ENCODE measurements at regions not wholly inside any gene's neighbourhood (a gene's known extent, or its start where the extent isn't known, plus 50 kb on each side); places are given as distances from the start of the nearest gene placed in this dataset.

DNA sequence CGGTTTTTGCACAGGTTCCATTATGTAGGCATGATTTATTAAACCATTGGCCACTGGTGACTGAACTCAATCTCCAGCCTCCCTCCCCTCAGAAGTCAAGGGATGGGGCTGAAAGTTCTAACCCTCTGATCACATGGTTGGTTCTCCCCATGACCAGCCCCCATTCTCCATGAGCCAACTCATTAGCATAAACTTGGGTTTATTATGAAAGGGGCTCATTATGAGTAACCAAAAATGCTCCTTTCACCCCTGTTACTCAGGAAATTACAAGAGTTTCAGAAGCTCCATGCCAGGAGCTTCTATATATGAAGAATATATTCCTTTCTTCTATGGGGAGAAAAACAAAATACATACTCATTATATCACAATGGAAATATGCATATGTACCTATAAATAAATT, 555.3 kb downstream of the HS3ST4 start:
- H3K27me3 Mint-ChIP-seq (ENCODE audit: low read depth) = no peaks in the 10 kb centered on the region

DNA sequence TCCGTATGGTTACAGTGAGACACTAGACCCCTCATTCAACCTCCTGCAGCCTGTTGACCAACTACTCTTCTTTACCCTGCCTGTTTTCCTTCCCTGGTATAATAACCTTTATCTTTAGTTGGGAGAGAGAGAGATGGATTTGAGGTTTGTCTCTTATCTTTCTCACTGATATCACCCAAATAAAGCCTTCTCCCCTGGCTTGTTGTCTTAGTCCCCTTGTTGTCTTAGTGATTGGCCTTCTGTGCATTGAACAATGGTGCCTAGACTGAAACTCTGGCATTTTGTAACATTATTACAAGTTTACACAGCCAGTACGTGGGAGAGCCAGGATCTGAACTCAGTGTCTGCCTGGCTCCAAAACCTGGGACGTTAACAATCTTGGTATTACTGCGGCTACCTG, 560.8 kb downstream of the HS3ST4 start:
- Mint-ChIP-seq H3K27ac (no peak overlapping the region), H3K4me1 (ENCODE audit: low read depth) (peaks cover 3% of the 10 kb centered on the region), H3K27me3 (ENCODE audit: low read depth) (no peaks in the 10 kb centered on the region), H3K36me3 (ENCODE audit: low read depth) (no peaks in the 10 kb centered on the region), H3K4me3 (ENCODE audit: low read depth) (no peak overlapping the region), H3K9me3 (peaks cover 14% of the 10 kb centered on the region)
- intact Hi-C loops (cut with micrococcal nuclease) = no loop called here
- no peak for DNase-seq (ENCODE audit: low spot score)

More for the DNA sequence above, 555.3 kb downstream of the HS3ST4 start:
- intact Hi-C loops (cut with micrococcal nuclease) = no loop called here
- Mint-ChIP-seq H3K9me3 (peaks cover 8% of the 10 kb centered on the region), H3K36me3 (ENCODE audit: low read depth) (no peaks in the 10 kb centered on the region), H3K27ac (no peak overlapping the region), H3K4me3 (ENCODE audit: low read depth) (no peak overlapping the region), H3K4me1 (ENCODE audit: low read depth) (no peaks in the 10 kb centered on the region)
- no peak for DNase-seq (ENCODE audit: low spot score)

DNA sequence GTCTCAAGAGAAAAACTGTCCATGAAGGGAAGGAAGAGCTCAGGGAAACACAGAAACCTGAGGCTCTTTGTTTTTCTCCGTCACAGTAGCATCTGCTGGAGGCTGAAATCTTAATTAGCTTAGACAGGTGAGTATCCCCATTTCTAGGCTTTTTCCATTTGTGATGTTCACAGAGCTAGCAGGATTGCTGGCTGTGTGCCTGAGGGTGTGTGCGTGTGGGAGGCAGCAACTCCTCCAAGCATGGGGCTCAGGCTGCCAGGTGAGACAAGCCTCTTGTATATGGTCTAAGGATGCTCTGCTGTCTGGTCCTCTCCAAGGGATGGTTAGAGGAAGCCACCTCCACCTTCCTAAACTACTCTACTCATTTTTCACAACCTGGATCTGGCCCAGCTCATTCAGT, 569.9 kb downstream of the HS3ST4 start:
- intact Hi-C loops (cut with micrococcal nuclease) = no loop called here
- H3K27ac Mint-ChIP-seq = no peak overlapping the region
- H3K4me3 Mint-ChIP-seq (ENCODE audit: low read depth) = no peak overlapping the region
- no peaks in the 10 kb centered on the region for H3K36me3 Mint-ChIP-seq (ENCODE audit: low read depth)
- H3K9me3 Mint-ChIP-seq = no peaks in the 10 kb centered on the region
- peaks cover 2% of the 10 kb centered on the region for H3K27me3 Mint-ChIP-seq (ENCODE audit: low read depth)
- H3K4me1 Mint-ChIP-seq (ENCODE audit: low read depth) = no peaks in the 10 kb centered on the region
- DNase-seq (ENCODE audit: low spot score) = no peak

DNA sequence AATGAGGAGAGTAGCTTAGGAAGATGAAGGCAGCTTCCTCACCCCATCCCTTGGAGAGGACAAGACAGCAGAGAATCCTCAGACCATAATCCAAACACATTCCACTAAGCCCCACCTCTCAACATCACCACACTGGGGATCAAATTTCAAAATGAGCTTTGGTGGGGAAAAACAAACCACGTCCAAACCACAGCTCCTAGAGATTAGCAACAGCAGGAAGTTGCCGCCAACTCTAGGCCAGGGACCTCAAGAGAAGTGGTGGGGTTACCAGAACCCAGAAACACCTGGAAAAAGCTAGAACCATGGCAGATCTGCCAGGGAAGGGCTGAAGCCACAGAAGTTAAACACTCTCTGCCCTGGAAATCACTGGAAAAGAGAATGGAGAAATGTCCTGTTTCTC, 571.6 kb downstream of the HS3ST4 start:
- Mint-ChIP-seq H3K9me3 (no peaks in the 10 kb centered on the region), H3K4me3 (ENCODE audit: low read depth) (no peak overlapping the region), H3K4me1 (ENCODE audit: low read depth) (no peaks in the 10 kb centered on the region), H3K36me3 (ENCODE audit: low read depth) (no peaks in the 10 kb centered on the region), H3K27me3 (ENCODE audit: low read depth) (no peaks in the 10 kb centered on the region), H3K27ac (no peak overlapping the region)
- no peak for DNase-seq (ENCODE audit: low spot score)
- intact Hi-C loops (cut with micrococcal nuclease) = no loop called here

DNA sequence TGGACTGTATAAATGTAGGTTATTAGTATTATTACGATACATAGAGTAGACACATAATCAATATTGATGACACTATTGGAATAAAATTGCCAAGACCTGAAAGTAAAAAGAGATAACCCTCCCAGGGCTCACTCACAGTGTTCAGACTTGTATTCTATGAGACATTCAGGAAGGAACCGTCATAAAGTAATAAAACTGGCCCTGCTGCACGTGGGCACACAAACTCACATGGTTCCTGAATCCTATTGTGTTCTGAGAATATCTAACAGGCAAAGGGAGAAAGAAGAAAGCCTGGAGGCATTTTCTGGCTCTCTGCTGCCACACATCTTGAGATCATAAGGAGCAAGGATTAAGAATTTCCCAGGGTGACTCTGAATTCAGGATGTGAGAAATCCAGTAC, 575.9 kb downstream of the HS3ST4 start:
- Mint-ChIP-seq H3K9me3 (no peaks in the 10 kb centered on the region), H3K4me1 (ENCODE audit: low read depth) (peaks cover 2% of the 10 kb centered on the region), H3K27me3 (ENCODE audit: low read depth) (no peaks in the 10 kb centered on the region), H3K4me3 (ENCODE audit: low read depth) (no peak overlapping the region), H3K27ac (no peak overlapping the region), H3K36me3 (ENCODE audit: low read depth) (no peaks in the 10 kb centered on the region)
- no peak for DNase-seq (ENCODE audit: low spot score)
- intact Hi-C loops (cut with micrococcal nuclease) = no loop called here

DNA sequence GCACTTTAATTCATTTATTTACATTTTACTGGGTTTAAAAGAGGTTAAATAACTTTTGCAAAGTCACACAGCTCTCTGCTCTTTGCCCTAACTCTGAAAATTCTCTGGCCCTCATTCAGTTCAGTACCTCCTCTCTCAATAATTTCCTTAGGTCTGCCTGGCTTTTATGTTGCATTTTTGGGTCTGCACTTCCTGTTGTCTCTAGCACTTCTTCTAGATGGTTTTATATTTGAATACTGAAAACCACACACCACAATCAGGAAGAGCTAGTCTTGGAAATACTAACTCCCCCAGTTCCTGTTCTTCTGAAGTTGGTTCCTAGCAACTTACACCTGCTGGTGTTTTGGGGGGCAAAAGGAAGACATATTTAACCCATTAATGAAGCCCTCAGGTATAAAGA, 577.9 kb downstream of the HS3ST4 start:
- Mint-ChIP-seq H3K27me3 (ENCODE audit: low read depth) (no peaks in the 10 kb centered on the region), H3K27ac (no peak overlapping the region), H3K9me3 (no peaks in the 10 kb centered on the region), H3K36me3 (ENCODE audit: low read depth) (no peaks in the 10 kb centered on the region), H3K4me1 (ENCODE audit: low read depth) (peaks cover 2% of the 10 kb centered on the region), H3K4me3 (ENCODE audit: low read depth) (no peak overlapping the region)
- DNase-seq (ENCODE audit: low spot score) = no peak
- intact Hi-C loops (cut with micrococcal nuclease) = no loop called here

DNA sequence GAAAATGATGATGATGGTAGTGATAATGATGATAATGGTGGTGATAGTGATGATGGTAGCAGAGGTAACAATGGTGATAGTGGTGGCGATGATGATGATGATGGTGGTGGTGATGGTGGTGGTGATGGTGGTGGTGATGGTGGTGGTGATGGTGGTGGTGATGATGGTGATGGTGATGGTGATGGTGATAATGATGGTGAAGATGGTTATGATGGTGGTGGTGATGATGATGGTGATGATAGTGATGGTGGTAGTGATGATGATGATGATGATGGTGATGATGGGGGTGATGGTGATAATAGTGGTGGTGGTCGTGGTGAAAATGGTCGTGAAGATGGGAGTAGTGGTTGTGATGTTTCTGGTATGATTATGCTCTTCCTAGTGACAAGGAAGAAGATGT, 581.8 kb downstream of the HS3ST4 start:
- intact Hi-C loops (cut with micrococcal nuclease) = no loop called here
- H3K27me3 Mint-ChIP-seq (ENCODE audit: low read depth) = no peaks in the 10 kb centered on the region
- no peak overlapping the region for H3K27ac Mint-ChIP-seq
- H3K4me3 Mint-ChIP-seq (ENCODE audit: low read depth) = no peak overlapping the region
- H3K36me3 Mint-ChIP-seq (ENCODE audit: low read depth) = no peaks in the 10 kb centered on the region
- no peak for DNase-seq (ENCODE audit: low spot score)
- H3K9me3 Mint-ChIP-seq = no peaks in the 10 kb centered on the region
- peaks cover 2% of the 10 kb centered on the region for H3K4me1 Mint-ChIP-seq (ENCODE audit: low read depth)

DNA sequence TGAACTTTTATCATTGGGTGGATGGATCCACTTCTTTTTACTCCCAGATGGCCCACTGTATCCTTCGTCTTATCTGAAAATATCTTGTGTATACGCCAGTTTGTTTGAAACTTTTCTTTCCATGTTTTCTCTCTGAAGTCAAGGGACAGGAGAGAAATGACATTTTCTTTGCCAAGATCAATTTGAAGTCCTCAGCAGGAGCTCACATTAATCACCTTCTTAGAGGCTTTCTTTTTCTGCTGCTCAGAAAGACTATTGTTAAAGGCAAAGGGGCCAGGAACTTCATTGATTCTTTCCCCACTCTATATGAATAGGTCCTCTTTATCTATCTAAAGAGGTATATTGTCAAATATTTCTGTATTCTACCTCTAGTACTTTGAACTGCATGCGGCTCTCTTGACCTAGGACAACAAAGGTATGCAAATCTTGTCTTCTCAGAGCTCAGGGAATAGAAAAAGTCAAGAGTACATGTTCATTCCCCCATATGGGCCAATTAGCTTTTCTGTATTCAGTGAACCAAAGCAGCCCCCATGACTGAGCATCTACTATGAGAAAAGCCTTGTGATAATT, 583.3 kb downstream of the HS3ST4 start:
- intact Hi-C loops (cut with micrococcal nuclease) = no loop called here
- no peaks in the 10 kb centered on the region for H3K27me3 Mint-ChIP-seq (ENCODE audit: low read depth)
- DNase-seq (ENCODE audit: low spot score) = no peak
- no peaks in the 10 kb centered on the region for H3K4me1 Mint-ChIP-seq (ENCODE audit: low read depth)
- no peaks in the 10 kb centered on the region for H3K9me3 Mint-ChIP-seq
- no peaks in the 10 kb centered on the region for H3K36me3 Mint-ChIP-seq (ENCODE audit: low read depth)
- no peak overlapping the region for H3K4me3 Mint-ChIP-seq (ENCODE audit: low read depth)
- no peak overlapping the region for H3K27ac Mint-ChIP-seq

DNA sequence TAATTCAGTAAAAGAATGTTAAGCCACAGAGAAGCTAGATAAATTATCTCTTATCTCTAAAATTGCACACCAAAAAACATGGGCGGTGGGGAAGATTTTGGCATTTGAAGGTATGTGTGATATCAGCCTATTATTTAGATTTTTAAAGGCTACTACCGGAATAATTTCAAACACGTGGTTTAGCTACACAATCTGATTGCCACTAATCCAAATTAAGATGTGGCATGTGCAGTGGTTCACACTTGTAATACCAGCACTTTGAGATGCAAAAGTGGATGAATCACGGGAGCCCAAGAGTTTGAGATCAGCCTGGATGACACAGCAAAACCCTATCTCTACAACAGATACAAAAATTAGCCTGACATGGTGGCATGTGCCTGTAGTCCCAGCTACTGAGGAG, 584.5 kb downstream of the HS3ST4 start:
- Mint-ChIP-seq H3K9me3 (no peaks in the 10 kb centered on the region), H3K27ac (no peak overlapping the region), H3K36me3 (ENCODE audit: low read depth) (no peaks in the 10 kb centered on the region), H3K4me1 (ENCODE audit: low read depth) (no peaks in the 10 kb centered on the region), H3K4me3 (ENCODE audit: low read depth) (no peak overlapping the region), H3K27me3 (ENCODE audit: low read depth) (no peaks in the 10 kb centered on the region)
- intact Hi-C loops (cut with micrococcal nuclease) = no loop called here
- no peak for DNase-seq (ENCODE audit: low spot score)

DNA sequence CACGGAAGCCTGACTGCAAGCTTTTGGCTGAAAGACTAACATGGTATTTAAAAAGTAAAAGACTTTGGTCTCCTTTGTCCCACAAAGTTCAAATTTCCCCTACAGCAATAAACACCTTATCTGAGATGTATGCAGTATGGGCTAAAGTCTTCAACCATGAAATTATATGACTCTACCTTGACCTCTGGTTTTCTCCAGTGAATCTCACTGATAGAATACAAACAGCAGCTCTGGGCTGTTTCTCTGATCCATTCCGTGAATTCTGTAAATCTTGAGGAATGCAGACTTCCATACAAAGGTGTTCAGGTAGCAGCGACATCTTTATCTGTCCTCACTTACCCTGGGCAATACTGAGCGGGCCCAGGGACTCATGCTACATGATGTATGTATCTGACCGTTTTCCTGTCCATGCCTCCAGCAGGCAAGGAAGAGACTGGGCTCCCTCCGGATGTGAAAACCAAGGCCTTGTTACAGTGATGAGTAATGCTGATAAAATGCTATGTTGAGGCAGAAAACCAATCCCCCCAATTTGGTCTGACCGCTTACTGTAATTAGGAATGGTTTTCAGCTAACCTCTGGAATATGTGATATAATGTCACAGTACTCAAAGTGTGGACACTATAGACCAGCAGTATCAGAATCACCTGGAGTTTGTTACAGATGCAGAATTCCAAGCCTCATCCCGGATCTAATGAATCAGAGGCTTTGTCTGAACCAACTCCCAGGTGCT, 589.8 kb downstream of the HS3ST4 start:
- no peak overlapping the region for H3K4me3 Mint-ChIP-seq (ENCODE audit: low read depth)
- H3K4me1 Mint-ChIP-seq (ENCODE audit: low read depth) = no peaks in the 10 kb centered on the region
- DNase-seq (ENCODE audit: low spot score) = no peak
- H3K27me3 Mint-ChIP-seq (ENCODE audit: low read depth) = no peaks in the 10 kb centered on the region
- intact Hi-C loops (cut with micrococcal nuclease) = no loop called here
- no peaks in the 10 kb centered on the region for H3K9me3 Mint-ChIP-seq
- H3K27ac Mint-ChIP-seq = no peak overlapping the region
- no peaks in the 10 kb centered on the region for H3K36me3 Mint-ChIP-seq (ENCODE audit: low read depth)

DNA sequence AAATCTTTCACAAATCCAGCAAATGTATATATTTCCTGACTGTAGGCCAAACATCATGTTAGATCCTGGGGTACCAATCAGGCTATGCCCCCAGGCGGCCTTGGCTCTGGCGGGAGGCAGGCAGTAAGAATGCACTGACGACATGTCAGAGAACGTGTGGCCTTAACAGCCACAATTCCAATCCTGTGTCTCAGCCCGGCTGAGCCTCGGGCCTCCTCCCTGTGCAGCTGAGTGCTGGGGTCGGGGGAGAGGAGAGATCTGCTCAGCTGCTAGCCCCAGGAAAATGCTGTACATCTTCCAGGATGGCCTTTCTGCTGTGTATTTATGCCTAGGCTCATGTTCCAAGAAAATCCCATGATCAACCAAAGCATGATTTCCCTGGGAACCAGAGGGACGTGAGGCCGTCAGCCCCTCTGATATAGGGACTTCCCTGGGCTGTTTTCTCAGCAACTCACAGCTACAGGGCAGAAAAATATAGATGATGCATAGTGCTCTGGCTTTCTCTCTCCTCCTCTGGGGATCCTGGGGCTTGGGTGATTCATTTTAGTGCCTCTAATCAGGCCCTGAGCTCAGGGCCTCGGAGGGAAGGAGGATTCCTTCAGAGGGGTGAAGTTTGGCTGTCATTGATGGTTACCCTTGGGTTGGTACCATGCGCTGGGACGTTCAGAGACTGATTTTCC, 604.0 kb downstream of the HS3ST4 start:
- no peaks in the 10 kb centered on the region for H3K36me3 Mint-ChIP-seq (ENCODE audit: low read depth)
- H3K9me3 Mint-ChIP-seq = no peaks in the 10 kb centered on the region
- DNase-seq (ENCODE audit: low spot score) = no peak
- no peaks in the 10 kb centered on the region for H3K4me1 Mint-ChIP-seq (ENCODE audit: low read depth)
- H3K27ac Mint-ChIP-seq = no peak overlapping the region
- no peaks in the 10 kb centered on the region for H3K27me3 Mint-ChIP-seq (ENCODE audit: low read depth)
- intact Hi-C loops (cut with micrococcal nuclease) = no loop called here
- H3K4me3 Mint-ChIP-seq (ENCODE audit: low read depth) = no peak overlapping the region

DNA sequence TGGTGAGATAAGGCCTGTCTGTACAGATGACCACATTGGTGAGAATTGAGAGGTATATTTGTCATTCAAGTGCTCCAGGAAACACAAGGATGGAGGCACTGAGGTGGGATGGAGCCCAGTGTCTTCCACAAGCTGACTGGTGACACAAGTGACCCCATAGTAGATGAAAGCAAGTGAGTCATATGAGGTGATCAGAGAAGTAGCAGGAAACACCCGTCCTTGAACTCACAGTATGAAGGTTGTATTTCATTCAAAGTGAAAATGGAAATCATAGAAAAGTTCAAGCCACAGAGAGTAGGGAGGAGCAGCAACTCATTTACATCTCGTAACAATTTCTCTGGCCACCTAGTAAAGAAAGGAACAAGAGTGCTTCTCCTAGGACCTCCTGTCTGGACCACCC, 609.8 kb downstream of the HS3ST4 start:
- no peaks in the 10 kb centered on the region for H3K36me3 Mint-ChIP-seq (ENCODE audit: low read depth)
- DNase-seq (ENCODE audit: low spot score) = no peak

DNA sequence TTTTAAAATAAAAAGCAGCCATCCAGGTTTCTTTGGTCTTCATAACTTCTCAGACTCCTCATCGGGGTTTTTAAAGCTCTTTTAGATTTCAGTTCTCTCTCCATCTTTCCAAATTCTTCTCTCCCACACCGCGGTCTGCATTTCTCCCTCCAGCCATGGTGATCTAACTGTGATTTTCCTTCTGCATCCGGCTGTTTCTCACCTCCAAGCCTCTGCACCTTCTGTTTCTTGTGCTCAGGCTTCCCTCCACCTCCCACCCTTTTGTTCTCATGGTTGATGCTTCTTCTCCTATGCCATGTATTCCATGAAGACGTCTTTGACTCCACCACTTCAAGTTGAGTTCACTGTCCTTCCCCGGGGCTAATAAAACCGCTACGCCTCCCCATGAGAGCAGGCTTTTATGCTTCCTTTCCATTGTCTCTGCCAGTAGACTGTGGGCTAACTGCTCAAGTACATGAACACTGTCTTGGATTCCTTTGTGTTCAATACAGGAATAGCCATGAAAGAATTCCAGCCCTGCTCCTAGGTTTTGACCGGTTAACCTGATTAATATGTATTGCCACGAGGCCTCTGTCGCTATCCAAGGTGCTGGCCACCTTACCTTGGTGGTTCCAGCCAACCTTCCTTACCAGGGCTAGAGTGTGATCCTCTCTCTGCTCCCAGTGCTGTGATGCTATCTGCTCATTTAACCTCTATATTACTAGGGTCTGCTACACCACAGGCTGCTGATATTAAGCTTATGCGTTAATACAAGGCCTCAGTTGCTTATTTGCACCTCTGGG, 625.1 kb downstream of the HS3ST4 start:
- no peaks in the 10 kb centered on the region for H3K36me3 Mint-ChIP-seq (ENCODE audit: low read depth)
- H3K4me1 Mint-ChIP-seq (ENCODE audit: low read depth) = no peaks in the 10 kb centered on the region
- intact Hi-C loops (cut with micrococcal nuclease) = no loop called here
- no peaks in the 10 kb centered on the region for H3K27me3 Mint-ChIP-seq (ENCODE audit: low read depth)
- no peak overlapping the region for H3K4me3 Mint-ChIP-seq (ENCODE audit: low read depth)
- no peak for DNase-seq (ENCODE audit: low spot score)
- H3K9me3 Mint-ChIP-seq = no peaks in the 10 kb centered on the region
- H3K27ac Mint-ChIP-seq = no peak overlapping the region

More for the DNA sequence above, 609.8 kb downstream of the HS3ST4 start:
- Mint-ChIP-seq H3K4me1 (ENCODE audit: low read depth) (peaks cover 7% of the 10 kb centered on the region), H3K27ac (no peak overlapping the region), H3K4me3 (ENCODE audit: low read depth) (no peak overlapping the region), H3K27me3 (ENCODE audit: low read depth) (no peaks in the 10 kb centered on the region), H3K9me3 (no peaks in the 10 kb centered on the region)
- intact Hi-C loops (cut with micrococcal nuclease) = no loop called here
